HG02970 (cell line): ENCODE measurements at regions not wholly inside any gene's neighbourhood (a gene's known extent, or its start where the extent isn't known, plus 50 kb on each side); places are given as distances from the start of the nearest gene placed in this dataset.

ENCODE experiments used
- ATAC-seq: cut with Tn5 transposase; IDR thresholded peaks from one replicate; pipeline ENCODE4 v1.9.1; 2021; ENCODE audit warnings: mild to moderate bottlenecking, moderate library complexity, moderate number of reproducible peaks; ENCODE audit not compliant: unreplicated experiment, low FRiP score

DNA sequence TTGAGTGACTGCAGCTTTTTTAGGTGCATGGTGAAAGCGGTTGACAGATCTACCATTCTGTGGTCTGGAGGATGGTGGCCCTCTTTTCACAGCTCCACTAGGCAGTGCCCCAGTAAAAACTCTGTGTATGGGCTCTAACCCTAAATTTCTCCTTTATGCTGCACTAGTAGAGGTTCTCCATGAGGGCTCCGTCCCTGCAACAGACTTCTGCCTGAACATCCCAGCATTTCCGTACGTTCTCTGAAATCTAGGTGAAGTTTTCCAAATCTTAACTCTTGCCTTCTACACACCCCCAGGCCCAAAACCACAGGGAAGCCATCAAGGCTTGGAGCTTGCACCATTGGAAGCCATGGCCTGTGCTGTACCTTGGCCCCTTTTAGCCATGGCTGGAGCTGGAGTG lies 1898.1 kb upstream of the NUDT12 start:
- ATAC-seq, result no peak

- ATAC-seq, result no peak
These were observed 1890.7 kb upstream of the NUDT12 start for GRCh38 chr5:105453216-105453807.

DNA sequence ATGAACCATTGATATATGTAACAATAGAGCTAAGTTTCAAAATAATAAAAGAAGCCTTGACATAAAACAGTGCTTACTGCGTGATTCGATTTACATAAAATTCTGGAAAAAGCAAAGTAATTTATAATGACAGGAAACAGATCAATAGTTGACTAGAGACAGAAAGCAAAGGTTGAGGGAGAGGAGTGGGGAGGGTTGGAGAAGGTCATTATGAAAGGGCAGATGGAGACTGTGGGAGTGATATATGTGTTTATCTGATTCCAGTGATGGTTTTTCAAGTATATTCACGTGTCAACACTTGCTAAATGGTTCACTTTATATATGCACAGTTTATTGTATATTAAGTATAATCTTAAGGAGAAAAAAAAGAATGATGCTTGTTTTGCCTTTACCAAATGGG lies 1885.7 kb upstream of the NUDT12 start:
- ATAC-seq, result no peak

GRCh38 chr5:105430516-105430915 lies 1867.9 kb upstream of the NUDT12 start:
- ATAC-seq, result no peak

DNA sequence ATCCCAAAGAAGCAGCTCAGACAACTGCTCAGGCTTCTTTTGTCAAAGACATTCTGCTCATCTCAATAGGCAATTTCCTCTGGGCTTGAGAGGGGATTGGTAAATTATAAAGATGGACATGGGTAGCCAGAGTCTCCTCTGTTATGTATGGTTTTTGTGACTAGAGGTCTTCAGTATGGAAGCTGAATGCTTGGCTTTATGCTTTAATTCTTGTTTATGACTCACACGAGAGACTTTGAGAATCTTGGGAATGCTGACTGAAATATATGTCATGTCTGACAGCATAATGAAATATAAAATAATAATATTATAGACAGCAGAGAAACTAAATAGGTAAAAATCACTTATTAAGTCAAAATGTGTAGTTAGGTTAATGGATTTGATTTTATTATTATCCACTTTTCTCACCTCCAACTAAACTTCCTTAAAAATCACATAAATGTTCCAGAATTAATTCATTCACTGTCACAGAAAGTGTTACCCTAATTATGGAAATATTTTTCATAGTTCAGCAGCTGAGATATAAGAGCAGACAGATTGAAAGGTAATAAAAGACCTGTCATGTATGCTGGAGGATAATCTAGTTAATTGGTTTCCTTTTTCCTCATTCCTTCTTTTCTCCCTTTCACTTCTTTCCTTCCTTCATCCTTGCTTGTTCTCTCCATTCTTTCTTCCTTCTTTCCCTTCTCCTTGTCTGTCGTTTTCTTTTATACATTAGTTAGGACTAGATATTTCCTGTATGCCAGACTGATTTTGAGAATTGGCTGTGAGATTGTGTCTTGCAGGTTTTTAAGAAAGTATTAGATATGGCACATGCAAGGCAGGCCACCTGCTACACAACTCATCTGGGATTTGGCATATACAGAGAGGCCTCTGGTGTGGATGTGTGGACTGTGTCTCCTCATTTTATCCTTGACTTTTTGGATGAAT lies 1866.1 kb upstream of the NUDT12 start:
- no peak for ATAC-seq

GRCh38 chr5:105414067-105414466 lies 1851.5 kb upstream of the NUDT12 start:
- no peak for ATAC-seq

DNA sequence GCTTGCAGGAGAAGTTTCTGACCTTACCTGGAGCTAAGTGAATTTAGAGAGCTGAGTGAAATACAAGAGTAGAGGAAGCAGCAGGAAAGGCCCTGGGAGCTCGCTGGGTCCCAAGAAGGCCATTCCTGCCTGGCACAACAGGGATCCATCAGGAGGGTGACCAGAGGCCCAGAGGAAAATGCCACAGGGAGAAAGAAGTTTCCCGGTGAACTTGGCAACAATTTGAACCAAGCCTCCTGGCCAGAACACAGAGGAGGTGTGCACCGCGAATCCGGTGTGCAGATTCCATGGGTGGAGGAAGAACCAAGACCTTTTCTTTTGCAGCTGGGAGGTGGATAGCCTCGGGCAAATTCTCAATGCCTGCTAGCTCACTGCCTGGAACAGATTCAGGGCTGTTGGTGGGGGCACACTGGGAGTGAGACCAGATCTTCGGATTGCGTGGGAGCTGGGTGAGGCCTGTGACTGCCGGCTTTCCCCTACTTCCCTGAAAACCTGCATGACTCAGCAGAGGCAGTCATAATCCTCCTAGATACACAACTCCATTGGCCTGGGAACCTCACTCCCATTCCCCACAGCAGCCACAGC lies 1850.9 kb upstream of the NUDT12 start:
- no peak for ATAC-seq

- no peak for ATAC-seq
These were observed 1847.1 kb upstream of the NUDT12 start for GRCh38 chr5:105409695-105410094.

DNA sequence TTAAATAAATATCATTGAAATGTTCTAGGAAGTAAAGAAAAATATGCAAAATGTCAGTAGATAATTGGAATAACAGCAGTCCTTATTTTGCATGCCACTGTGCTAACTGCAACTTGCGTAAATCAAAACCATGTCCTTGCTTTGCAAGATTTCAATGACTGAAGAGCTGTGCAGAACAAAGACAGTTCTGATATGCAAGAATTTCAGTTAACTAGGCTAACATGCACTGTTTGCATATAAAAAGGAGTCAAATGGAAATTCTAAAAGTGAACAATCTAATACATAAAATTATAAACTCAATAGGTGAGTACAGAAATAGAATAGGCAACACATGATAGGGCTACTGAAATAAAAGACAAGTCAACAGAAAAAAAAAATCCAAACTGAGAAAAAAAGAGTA lies 1844.6 kb upstream of the NUDT12 start:
- no peak for ATAC-seq

GRCh38 chr5:105397749-105398148 lies 1835.2 kb upstream of the NUDT12 start:
- ATAC-seq, result no peak

- ATAC-seq, result no peak
These were observed 1830.1 kb upstream of the NUDT12 start for GRCh38 chr5:105392710-105393149.

DNA sequence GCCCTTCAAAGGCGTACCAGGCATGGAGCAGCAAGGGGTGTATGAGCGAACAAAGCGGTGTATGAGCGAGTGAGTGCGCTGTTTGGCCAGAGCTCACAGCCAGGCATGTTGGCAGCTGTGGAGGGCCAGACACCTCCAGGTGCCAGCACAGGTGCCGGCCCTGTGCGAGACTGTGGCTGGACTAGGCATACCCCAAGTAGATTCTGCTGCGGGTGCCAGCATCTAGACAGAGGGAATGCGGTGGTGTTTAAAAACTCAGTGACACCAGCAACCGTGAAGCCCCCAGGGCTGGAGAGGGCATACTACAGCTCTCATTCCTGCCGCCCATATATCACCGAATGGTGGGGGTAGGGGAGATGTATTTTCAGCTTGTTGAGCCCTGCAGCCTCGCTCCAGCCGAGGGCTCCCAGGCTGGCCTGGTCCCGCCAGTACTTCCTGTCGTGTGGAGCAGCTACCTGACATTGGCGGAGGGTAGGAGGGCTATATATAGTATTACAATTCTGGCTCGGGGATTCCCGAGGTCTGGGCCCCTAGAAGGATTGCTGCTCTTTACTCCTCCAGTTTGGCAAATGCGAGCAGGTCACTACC lies 1829.6 kb upstream of the NUDT12 start:
- ATAC-seq, result no peak

DNA sequence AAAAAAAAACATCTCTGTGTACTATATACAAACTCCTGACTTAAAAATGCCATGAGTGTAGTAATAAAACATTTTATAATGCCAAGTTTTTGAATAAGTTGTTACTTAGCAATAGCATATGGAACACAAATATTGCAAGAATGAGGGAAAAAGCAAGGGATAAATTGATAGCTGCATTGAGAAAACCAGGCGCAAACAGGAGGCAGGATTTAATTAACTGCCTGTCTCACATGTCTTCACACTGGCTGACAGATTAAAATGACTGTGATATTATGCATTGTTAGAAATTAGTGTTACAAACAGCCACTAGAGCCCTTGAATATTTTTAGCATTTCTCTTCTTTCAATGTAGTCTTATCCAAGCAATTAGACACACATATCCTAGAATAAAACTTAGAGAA lies 1817.5 kb upstream of the NUDT12 start:
- no peak for ATAC-seq

DNA sequence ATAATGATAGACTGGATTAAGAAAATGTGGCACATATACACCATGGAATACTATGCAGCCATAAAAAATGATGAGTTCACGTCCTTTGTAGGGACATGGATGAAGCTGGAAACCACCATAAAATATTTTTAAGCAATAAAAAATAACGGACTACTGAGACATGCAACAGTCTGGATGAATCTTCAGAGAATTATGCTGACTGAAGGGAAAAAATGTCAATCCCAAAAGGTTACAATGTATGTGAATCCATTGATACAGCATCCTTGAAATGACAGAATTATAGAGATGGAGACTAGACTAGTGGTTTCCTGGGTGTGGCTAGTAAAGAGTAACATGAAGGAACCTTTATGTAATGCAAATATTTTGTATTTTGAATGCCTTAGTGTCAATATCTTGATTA lies 1808.6 kb upstream of the NUDT12 start:
- no peak for ATAC-seq

DNA sequence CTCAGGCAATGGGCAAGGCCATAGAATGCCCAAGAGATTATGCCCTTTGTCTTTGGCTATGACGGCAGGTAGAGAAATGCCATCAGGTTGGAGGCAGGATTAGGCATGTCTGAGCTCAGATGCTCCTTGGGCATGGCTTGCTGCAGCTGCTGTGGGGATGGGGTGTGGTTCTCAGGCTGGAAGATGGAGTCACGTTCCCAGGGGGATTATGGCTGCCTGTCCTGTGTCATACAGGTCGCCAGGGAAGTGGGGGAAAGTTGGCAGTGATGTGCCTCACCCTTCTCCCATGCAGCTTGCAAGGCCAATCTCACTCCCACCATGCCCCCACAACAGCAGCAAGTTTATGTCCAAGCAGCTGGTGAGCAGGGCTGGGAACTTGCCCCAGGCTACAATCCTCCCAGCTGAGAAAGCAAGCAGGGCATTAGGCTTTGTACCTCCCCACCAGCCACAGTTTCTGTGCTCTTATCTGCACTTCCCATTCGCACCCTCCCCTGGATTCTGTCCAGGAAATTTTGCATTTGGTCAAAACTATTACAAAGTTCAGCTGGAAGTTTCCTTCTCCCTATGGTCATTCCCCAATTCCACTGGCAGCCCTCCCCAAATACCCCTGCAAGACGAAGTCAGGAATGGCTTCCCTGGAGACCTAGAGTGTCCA lies 1788.0 kb upstream of the NUDT12 start:
- ATAC-seq, result no peak

DNA sequence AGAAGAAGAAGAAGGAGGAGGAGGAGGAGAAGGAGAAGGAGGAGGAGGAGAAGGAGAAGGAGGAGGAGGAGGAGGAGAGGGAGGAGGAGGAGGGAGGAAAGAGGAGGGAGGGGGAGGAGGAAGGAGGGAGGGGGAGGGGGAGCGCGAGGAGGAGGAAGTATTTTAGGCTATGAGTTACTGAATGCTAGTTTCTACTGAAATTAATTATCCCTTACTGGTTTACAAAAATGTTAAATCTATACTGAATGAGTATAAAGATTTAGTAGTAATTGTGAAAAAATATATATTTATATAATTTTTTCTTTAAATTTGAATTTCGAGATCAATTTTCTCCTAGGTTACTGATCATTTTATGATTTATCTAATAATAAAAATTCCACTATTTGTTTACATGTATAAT lies 1769.0 kb upstream of the NUDT12 start:
- ATAC-seq, result no peak

- no peak for ATAC-seq
These were observed 1767.6 kb upstream of the NUDT12 start for GRCh38 chr5:105330185-105330584.

DNA sequence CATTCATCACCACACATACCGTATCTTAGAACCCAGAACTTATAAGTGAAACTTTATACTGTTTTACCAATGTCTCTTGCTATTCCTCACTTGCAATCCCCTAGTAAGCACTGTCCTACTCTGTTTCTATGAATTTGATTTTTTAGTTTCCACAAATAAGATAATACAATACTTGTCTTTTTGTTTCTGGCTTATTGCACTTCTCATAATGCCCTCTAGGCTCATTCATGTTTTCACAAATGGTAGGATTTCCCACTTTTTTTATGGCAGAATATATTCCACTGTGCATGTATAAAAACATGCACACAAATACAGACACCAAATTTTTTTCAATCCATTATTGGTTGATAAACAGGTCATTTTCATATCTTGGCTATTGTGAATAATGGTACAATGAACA lies 1742.3 kb upstream of the NUDT12 start:
- no peak for ATAC-seq

GRCh38 chr5:105288946-105289345 lies 1726.4 kb upstream of the NUDT12 start:
- ATAC-seq, result no peak

GRCh38 chr5:105283134-105283533 lies 1720.5 kb upstream of the NUDT12 start:
- no peak for ATAC-seq

DNA sequence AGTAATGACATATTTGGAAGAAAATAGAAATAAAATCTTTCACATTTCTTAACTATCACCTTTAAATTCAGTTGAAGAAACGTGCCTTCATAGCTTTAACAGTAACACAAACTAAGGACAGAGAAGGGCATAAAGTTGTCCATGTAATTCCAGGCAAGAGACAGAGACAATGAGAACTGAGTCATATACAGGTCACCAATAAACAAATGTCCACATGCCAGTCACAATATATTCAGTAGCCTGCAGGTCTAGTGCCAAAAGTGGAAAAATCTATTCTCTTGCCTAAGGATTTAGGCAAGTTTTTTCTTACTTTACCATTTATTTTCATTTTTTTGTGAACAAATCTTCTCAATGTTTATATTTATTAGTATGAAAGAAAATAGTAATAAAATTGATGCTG lies 1711.5 kb upstream of the NUDT12 start:
- ATAC-seq, result no peak
